ENCODE measurements at regions not wholly inside any gene's neighbourhood (a gene's known extent, or its start where the extent isn't known, plus 50 kb on each side); places are given as distances from the start of the nearest gene placed in this dataset.

- H3K79me1 ChIP-seq (ENCODE audit: insufficient read depth, low read depth, low read length, poor library complexity, severe bottlenecking): no peaks in the 10 kb centered on the region
- no peak overlapping the region for H3K56ac ChIP-seq (ENCODE audit: insufficient read length, low read depth, low read length)
- Mint-ChIP-seq H3K27ac (peak overlapping the region in 1 of 3 experiments; percentile 17; a peak in 1 of 7 replicates), H3K27me3 (ENCODE audit: low read depth) (no peaks in the 10 kb centered on the region), H3K4me3 (no peak overlapping the region), H3K36me3 (ENCODE audit: insufficient read depth in 1 of 3, low read depth in 3 of 3) (peaks cover 14 to 35% (median 30%) of the 10 kb centered on the region in 3 experiments; a peak in 6 of 7 replicates), H3K4me1 (peaks cover 0 to 3% of the 10 kb centered on the region in 2 experiments; a peak in 1 of 4 replicates), H3K9me3 (no peaks in the 10 kb centered on the region)
- no peak overlapping the region for H2BK15ac ChIP-seq (ENCODE audit: low read depth, low read length)
- H2AFZ ChIP-seq (ENCODE audit: low read length): no peak overlapping the region
- no peak overlapping the region for H3T11ph ChIP-seq (ENCODE audit: low read length)
- WGBS (ENCODE audit: extremely low coverage, insufficient read length, low lambda C conversion rate): no CpG with 5 or more reads among the region's 41 CpGs
- no peak overlapping the region for H3K9ac ChIP-seq (ENCODE audit: extremely low read depth, insufficient read length, low read length)
- H3K27ac ChIP-seq (ENCODE audit: insufficient read length, low read depth, low read length): no peak overlapping the region
- H3K23ac ChIP-seq (ENCODE audit: insufficient read length, low read depth, low read length): no peak overlapping the region
- no peak for TF ChIP-seq CTCF (conservative IDR thresholded peaks at IDR 0.05)
- H4K8ac ChIP-seq (replicated peaks; ENCODE audit: insufficient read length, low read depth, low read length): no peak overlapping the region
- no peaks in the 10 kb centered on the region for H3K27me3 ChIP-seq (ENCODE audit: insufficient read depth, low read length)
- H2BK12ac ChIP-seq (ENCODE audit: insufficient read length, low read depth, low read length): no peak overlapping the region
- H2AK5ac ChIP-seq (ENCODE audit: insufficient read length, low read length): no peak overlapping the region
- no peak overlapping the region for H2BK5ac ChIP-seq (ENCODE audit: insufficient read length, low read length)
- no peak overlapping the region for H2BK20ac ChIP-seq (ENCODE audit: low read depth, low read length, poor library complexity, severe bottlenecking)
- H3K23me2 ChIP-seq (ENCODE audit: insufficient read length, low read depth, low read length, poor library complexity, severe bottlenecking): no peaks in the 10 kb centered on the region
- no peaks in the 10 kb centered on the region for H3K9me3 ChIP-seq (ENCODE audit: control insufficient read depth, low read depth, low read length)
- no peak overlapping the region for H4K91ac ChIP-seq (ENCODE audit: insufficient read length, low read depth, low read length)
- H3K4me1 ChIP-seq (ENCODE audit: insufficient read depth, low read length): no peaks in the 10 kb centered on the region
- no peak overlapping the region for H3K4me2 ChIP-seq (ENCODE audit: insufficient read depth, insufficient read length, low read length)
- no peaks in the 10 kb centered on the region for H3K79me2 ChIP-seq (ENCODE audit: insufficient read depth, low read length)
- H3K4ac ChIP-seq (ENCODE audit: low read depth, low read length): no peak overlapping the region
- no peak overlapping the region for H2BK120ac ChIP-seq (ENCODE audit: low read depth, low read length, poor library complexity, severe bottlenecking)
- H4K20me1 ChIP-seq (ENCODE audit: control insufficient read depth, insufficient read depth, insufficient read length): no peaks in the 10 kb centered on the region
- DNase-seq: no peak
- H3K18ac ChIP-seq (ENCODE audit: insufficient read length, low read depth, low read length): no peak overlapping the region
- H3K14ac ChIP-seq (ENCODE audit: insufficient read depth, low read length): no peak overlapping the region
- no peak overlapping the region for H4K5ac ChIP-seq (ENCODE audit: insufficient read length, low read depth, low read length)
Measured at GRCh38 chr19:5230730-5231555, 109.7 kb downstream of the PTPRS start.
